Stimulated activated CD4-positive, alpha-beta T cell treated with anti-CD3 and anti-CD28 coated beads, Interleukin-4, amount 100 ng/mL, for 48 hours (primary cell): ENCODE measurements at regions not wholly inside any gene's neighbourhood (a gene's known extent, or its start where the extent isn't known, plus 50 kb on each side); places are given as distances from the start of the nearest gene placed in this dataset.
"Not testable (repeated sequence)": the region's sequence is repeated elsewhere in the genome, so short reads cannot be mapped to it uniquely, and the experiment has no call there.

Experiments used
- DNase-seq, 2 donors: peaks; one replicate each; pipeline ENCODE4 v3.0.0-alpha.2; 2020; ENCODE audit warnings: low read depth in 2 of 2

DNA sequence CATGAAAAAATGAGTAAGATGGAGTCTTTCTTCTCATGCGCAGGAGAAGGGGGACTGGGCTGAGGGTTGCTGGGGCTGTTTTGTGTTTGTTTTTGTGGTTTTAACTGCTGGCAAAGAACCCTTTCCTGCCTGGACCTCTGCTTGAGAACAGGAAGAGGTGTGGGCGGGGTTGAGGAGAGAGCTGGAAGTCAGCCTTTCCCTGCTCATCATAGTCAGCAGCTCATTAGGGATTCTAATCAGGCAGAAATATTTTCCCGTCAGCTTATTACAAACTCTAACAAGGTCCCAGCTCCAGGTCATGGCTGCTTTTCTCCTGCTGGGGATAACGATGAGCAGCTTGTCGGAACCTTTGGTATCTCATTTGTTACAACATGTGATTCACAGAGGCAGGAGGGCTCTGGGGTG is 185.0 kb upstream of the NRXN3 start:
- no peak for DNase-seq

DNA sequence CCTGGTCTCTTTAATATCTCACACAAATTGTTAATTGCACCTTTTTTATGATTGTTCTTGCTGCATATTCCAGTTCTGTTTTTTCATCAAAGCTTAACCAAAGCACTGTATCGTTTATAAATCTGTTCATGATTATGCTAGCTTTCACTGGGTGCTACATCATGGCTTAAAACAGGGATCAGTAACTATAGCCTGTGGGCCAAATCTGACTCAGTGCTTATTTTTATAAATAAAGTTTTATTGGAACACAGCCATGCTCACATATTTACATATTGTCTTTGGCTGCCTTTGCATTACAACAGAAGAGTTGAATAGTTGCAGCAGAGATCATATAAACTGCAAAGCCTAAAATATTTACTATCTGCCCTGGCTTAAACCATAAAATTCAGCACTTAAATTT is 183.4 kb upstream of the NRXN3 start:
- DNase-seq: no peak

DNA sequence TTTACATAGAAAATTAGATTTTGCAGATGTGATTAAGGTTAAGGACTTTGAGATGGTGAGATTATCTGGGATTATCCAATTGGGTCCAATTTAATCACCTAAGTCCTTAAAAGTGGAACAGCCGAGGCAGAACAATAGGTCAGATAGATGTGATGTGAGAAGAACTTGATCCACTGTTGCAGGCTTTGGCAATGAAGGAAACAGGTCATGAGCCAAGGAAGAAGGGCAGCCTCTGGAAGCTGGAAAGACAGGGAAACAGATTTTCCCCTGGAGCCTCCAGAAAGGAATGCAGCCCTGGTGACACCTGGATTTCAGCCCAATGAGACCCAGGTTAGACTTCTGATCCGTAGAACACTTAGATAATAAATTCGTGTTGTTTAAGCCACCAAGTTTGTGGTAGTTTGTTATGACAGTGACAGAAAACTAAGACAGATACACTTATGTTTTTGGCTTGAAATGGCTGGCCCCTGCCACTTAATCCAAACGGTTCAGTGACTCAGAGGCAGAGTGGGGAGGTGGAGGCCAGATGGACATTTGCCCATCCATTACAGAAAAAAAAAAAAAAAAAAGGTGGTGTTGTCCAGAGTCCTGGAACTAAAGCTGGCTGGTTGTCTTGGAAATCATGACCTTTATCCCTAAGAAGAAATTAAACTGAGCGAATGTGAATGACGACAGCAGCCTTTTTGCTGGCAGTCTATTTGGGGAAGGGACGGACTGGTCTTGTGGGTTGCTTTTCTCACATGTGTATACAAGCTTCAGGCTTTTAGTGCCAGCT is 181.9 kb upstream of the NRXN3 start:
- DNase-seq: no peak

DNA sequence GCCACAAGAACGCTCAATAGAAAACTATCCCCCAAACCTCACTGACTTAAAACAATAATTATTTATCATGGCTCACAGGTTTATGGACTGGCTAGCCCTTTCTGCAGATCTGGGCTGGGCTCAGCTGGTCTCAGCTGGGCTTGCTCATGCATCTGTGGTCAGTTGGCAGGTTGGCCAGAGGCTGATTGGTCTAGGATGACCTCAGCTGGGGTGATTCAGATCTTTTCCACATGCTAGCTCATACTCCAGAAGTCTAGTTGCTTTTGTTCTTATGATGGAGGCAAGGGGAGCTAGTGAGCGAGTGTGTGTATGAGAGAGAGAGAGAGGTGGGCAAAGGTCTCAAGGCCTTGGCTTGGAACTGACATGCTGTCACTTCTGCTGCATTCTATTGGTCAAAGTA is 181.2 kb upstream of the NRXN3 start:
- DNase-seq: no peak

DNA sequence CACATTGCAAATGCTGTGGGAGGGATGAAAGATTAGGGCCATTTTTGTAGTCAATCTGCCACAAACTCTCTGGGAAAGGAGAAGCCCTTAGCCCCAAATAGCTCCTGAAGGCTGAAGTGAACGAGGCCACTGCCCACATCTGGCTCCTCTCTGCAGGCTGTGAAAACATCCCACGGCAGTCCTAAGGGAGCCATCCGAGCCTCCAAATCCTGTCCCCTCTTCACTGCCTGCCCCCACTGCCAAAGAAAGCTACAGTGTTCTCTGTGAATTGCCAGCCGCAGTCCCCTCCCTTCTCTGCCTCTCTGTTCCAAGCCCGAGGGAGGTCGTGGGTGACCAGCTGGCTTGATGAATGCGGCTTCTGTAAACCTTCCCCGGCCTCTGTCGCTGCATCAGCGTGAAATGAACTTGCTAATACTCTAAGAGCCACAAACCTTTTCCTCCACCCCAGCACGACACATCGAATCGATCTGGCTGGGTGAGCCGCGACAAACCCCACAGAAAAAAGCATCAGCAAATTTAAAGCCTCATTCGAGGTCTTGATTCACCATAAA is 180.7 kb upstream of the NRXN3 start:
- DNase-seq: no peak

DNA sequence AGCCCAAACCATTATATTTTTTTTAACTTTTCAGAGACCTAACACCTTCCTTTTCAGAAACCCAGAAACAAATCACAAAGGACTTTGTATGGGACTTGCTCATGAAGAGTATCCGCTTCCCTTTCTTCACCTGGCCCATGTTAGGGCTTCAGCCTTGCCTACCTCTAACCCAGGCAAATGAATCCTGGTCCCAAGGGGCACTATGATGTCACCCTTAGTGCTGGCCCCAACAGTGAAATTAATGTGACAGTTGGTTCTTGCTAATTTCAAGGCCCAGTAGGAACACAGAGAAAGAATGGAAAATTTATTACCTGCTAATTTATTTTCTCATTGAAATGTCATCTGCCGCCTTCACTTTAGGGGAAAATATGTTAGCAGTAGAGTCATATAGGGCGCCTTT is 179.8 kb upstream of the NRXN3 start:
- no peak for DNase-seq

DNA sequence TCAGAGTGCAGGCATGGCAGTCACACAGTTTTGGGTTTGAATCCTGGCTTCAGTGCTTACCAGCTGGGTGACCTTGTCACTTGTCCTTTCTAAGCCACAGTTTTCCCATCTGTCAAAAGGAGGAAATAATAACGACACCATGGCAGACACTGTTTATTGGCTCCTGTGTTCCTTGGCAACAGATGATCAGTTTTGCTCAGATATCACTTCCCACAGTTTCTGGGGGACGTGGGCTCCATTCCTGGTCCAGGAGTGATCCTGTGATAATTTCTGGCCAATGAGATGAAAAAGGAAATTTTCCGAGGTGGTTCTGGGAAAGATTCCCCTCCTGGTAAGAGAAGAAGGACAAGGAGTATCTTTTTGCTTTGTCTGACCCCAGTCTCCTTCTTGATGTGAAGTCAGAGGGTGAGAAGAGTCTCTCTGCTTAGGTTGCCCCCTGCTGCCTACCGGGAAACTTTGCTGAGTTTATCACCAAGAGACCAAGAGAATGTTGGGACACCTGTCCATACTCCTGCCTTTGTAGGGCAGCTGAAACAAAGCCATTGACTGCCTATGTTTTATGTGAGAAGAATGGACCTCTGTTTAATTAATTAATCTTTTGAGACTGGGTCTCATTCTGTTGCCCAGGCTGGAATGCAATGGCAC is 178.9 kb upstream of the NRXN3 start:
- no peak for DNase-seq

DNA sequence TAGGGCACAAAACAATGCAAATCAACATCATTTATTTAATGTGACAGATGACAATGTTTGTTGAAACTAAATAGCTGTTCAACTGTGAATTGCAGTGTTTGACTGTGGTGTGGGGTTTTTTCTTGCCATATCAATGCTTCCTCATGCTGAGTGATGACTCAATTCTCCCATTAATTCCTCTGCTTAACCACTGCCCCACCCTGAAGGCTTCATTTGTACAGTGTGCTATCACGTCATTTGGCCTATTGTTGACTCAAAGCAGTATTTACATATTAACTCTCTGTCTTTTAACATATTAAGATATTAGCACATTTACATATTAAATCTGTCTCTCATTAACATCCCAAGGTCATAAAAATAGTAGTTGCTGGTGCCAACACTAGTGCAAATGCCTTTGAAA is 164.8 kb upstream of the NRXN3 start:
- DNase-seq: no peak

DNA sequence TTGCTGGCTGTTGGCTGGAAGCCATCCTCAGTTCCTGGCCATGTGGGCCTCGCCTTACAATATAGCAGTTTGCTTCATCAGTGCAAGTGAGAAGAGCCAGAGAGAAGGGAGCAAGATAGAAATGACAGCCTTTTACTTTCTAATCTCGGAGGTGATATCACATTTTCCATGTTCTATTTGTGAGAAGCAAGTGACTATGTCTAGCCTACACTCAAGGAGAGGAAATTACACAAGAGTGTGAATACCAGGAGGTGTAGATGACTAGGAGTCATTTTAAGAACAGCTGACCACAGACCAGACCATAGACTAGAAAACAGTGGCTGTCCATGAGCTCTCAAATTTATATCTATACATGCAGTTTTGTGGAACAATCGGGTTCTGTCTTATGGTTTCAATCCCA is 163.0 kb upstream of the NRXN3 start:
- DNase-seq: no peak

DNA sequence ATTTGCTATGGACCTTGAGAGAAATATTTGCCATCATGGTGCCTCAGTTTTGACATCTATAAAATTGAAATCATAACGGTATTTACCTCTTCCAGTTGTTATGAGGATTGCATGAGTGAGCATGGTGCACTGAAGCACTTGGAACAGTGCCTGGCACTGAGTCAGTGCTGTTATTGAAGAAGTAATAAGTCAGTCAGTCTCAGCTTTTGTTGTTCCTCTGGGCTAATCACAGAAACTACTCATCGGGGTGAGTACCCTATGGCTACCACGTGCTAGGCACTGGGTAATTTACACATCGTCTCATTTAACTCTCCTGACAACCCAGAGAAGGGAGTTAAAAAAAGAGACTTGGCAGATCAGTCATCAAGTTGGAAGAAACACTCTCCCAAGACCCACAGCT is 159.5 kb upstream of the NRXN3 start:
- no peak for DNase-seq

DNA sequence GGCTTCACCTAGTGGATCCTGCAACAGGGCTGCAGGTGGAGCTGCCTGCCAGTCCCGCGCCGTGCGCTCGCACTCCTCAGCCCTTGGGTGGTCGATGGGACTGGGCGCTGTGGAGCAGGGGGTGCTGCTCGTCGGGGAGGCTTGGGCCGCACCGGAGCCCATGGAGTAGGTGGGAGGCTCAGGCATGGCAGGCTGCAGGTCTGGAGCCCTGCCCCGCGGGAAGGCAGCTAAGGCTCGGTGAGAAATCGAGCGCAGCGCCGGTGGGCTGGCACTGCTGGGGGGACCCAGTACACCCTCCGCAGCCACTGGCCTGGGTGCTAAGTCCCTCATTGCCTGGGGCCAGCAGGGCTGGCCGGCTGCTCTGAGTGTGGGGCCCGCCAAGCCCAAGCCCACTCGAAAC is 156.3 kb upstream of the NRXN3 start:
- DNase-seq: not testable (repeated sequence)

DNA sequence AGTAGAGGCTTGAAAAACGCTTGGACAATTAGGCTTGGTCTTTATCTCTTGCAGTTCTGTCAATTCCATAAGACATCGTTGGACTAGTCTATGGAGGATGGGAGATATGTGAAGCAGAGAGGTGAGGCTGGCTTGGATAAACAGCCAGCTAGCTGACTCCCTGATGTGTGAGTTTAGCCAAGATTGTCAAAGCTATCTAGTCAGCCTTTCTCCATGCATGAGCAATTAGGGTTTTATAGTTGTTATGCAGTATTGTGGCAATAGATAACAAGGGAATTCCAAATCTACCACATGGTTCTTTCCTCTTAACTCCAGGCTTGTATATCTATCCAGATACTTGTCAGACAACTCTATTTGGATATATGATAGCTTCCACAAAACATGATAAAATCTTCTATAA is 153.6 kb upstream of the NRXN3 start:
- DNase-seq: no peak

DNA sequence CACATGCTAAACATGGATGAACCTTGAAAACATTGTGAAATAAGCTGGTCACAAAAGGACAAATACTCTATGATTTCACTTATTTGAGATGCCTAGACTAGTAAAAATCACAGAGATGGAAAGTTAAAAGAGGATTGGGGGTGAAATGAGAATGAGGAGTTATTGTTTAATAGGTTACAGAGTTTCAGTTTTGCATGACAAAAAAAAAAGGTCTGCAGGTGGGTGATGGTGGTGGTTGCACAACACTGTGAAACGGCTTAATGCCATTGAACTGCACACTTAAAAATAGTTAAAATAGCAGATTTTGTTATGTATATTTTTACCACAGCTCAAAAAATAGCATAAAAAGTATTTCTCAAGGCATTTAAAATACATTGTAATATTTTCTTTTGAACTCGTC is 151.9 kb upstream of the NRXN3 start:
- DNase-seq: no peak

DNA sequence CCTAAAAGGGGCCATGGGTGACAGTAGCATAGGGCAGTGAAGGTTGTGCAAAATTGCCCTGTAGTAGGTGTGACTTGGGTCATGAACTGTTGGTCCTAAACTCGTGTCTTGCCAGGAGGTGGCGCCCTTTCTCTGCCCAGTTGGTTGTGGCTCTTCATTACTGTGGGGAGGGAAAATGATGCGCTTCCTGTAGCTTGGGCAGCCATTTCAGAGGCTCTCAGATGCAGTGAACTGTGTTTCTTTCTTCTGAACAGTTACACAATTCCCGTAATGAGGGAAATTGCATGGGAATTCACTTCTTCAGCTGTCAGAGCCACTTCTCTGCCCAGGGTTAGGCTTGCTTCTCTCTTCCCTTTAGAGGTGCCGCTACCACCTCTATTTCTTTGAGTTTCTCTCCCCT is 148.1 kb upstream of the NRXN3 start:
- peak; percentile 46 to 73 for DNase-seq

DNA sequence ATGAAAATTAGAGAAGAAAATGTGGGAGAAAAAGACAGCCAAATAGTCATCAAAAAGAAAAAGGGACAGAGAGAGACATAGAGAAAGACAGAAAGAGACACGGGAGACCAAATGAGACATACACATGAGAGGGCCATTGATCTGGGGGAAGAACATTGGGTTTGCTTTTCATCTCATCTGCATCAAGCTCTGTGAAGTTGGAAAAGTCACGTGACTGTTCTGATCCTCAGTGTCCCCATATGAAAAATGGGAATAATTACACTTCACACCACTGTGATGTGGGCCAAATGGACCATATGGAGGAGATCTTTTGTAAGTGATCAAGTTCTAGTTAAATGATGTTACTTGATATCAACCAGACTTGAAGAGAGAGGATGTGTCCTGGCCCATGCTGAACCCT is 147.1 kb upstream of the NRXN3 start:
- no peak for DNase-seq

DNA sequence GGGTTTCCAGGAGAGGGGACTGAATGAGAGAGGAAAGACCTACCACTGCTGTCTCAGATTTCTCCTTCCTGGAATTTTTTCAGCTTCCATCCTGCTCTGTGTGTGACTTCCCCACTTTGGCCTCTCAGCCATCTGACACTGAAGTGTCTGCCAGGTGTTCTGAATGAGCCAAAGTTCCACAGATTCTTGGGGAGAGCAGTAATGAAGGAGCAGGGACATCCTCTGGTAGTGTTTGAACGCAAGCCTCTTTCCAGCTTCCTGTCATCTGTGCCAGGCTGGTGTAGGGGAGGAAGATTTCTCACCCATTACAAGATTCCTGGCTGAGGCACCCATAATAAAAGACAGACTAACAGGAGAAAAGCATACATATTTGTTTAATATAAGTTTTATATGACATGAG is 141.7 kb upstream of the NRXN3 start:
- DNase-seq: no peak

DNA sequence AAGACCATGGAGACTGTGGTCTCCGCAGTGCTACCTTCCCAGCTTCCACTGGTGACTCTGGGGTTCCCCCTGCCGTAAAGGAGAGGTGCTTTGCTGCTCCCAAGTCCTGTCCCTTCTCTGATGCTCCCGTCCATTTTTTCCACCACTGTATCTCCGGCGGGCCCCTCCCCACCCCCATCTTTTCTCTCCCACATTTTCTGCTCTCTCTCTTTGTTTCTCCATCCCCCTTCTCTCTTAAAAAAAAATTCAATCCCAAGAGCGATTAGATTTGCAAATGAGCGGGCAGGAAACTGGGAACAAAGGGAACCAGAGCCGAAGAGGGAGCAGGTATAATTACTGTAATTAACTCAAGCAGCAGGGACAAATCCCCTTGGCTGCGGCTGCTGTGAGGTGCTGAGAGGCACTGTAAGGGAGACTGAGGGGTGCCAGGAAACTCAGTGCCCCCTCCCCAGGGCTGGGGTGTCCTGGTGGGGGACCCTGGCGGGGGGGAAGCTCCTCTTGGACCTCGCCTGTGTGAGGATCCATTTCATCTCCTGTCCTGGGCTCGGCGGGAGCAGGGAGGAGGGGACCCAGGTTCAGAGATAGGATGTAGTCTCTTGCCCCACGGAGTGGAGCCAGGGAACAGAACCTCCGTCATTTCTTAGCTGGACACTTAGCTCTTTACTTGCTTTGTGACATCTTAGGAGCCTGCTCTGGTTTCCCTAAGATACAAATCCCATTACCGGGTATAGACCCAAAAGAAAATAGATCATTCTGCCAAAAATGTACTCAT is 140.4 kb upstream of the NRXN3 start:
- DNase-seq: no peak

DNA sequence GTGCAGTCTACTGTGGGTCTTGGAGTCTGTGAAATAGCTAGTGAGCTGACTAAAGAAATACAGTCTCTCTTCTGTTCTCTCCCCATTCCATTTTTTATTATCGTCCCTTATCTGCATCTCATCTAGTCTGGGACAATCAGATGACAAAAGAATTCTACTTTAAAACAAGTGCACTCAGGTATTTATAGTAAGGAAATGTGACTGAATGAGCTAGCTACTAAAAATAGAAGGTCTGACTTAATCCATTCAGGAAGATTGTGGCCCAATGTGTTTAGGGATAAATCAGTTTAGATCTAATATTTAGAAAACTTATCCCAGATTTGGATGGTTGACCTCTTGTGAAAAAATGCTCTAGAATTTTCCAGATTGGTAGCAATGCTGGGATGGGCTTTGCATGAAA is 126.8 kb upstream of the NRXN3 start:
- DNase-seq: no peak

DNA sequence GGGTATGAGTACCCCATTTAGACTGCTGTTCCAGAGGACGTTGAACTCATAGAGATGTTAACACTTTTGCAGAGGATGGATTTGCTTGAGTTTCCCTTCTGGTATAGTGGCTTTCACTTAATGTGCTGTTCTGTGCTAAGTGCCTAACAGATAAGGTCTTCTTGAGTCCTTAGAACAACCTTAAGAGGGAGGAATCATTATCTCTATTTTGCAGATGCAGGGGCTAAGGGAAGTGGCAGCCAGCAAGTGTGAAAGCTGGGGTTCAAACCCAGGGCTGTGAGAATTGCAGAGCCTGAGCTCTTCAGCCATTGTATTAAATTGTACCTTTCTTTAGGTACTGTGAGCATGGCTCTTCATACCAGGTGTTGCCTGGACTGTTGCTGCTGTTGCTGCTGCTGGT is 122.1 kb upstream of the NRXN3 start:
- no peak for DNase-seq

DNA sequence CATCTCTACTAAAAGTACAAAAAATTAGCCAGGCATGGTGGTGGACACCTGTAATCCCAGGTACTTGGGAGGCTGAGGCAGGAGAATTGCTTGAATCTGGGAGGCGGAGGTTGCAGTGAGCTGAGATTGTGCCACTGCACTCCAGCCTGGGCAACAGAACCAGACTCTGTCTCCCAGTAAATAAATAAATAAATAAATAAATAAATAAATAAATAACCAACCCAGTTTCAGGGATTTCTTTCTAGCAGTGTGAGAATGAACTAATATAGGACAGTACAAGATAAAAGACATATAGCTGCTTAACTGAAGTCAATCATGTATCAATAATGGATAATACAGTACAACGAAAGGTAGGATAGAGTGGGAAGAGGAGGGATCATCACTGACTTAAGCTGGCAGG is 113.3 kb upstream of the NRXN3 start:
- DNase-seq: not testable (repeated sequence)

DNA sequence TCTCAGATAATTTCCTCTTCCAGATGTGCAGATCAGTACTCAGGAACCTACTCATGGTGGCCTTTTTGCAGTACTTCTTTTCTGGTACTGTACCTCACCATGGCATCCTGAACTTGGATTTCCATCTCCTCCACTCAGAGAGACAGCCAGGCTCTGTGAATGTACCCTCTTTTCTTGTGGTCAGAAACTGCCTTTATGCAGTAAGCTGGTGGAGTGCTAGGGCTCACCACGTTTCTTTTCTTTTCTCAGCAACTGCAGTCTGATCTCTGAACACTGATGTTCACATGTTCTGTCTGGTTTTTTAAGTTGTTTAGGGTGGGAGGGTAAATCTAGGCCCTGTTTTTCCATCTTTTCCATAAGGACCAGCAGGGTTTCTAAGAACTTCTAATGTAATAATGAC is 99.8 kb upstream of the NRXN3 start:
- DNase-seq: no peak

DNA sequence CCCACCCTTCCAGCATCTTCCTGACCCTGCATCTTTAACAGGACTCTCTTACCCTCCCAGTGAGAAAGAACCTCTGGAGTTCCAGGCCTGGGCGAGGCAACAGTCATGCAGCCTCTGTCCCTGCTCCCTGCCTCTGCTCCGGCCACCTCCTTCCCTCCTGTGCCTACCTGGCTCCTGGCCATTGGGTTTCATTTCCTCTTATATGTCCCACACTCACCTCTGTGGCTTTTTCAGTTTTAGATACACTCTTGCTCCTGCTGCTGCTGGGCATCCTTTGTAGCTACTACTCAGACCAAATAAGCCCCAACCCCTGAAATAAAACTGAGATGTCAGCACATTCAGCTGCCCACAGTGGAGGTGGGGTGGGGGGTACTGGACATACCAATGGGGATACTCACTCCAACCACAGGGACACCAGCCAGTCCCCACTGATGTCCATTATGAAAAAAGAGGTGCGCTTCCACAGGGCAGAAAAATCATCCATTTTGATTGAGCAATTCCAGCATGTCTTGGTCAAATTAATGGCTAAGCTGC is 99.1 kb upstream of the NRXN3 start:
- DNase-seq: no peak
